Breast epithelium (tissue), 4 donors: ENCODE measurements at regions not wholly inside any gene's neighbourhood (a gene's known extent, or its start where the extent isn't known, plus 50 kb on each side); places are given as distances from the start of the nearest gene placed in this dataset.

ENCODE experiments used
- DNase-seq, 2 donors: peaks; one replicate each; pipeline ENCODE4 v3.0.0-alpha.2; 2019; ENCODE audit warnings: low spot score in 2 of 2
- H3K27ac ChIP-seq, 2 donors: fragments of 200-600 bp; sonication (generic) in 1 of 2; one replicate each; pipeline ENCODE4 v1.5.1; 2016 to 2019; ENCODE audit warnings: mild to moderate bottlenecking in 1 of 2
- H3K27me3 ChIP-seq, 2 donors: fragments of 200-600 bp; sonication (generic) in 1 of 2; one replicate each; pipeline versions ENCODE4 v1.5.1 to v1.6.0; 2017 to 2019; ENCODE audit warnings: control low read depth in 1 of 2, mild to moderate bottlenecking in 1 of 2
- H3K36me3 ChIP-seq: fragments of 200-600 bp; one replicate; pipeline ENCODE4 v1.5.1; 2019
- H3K4me1 ChIP-seq, 2 donors: fragments of 200-600 bp; sonication (generic); one replicate each; pipeline ENCODE4 v1.5.1; 2016 to 2019; ENCODE audit warnings: control low read depth in 1 of 2
- H3K4me3 ChIP-seq, 3 donors: fragments of 200-600 bp; sonication (generic); 1 replicate in 2 of 3; 2 replicates in 1 of 3; pipeline ENCODE4 v1.5.1; 2016 to 2019; ENCODE audit warnings: mild to moderate bottlenecking in 3 of 3, moderate library complexity in 2 of 3
- H3K9me3 ChIP-seq, 2 donors: fragments of 200-600 bp; sonication (generic) in 1 of 2; one replicate each; pipeline ENCODE4 v1.5.1; 2016 to 2019; ENCODE audit warnings: control low read depth in 1 of 2
- CTCF ChIP-seq, 3 donors: fragments of 450-650 bp; IDR thresholded peaks; one replicate each; pipeline ENCODE4 v1.5.1; 2016 to 2017; ENCODE audit warnings: antibody characterized with exemption in 3 of 3, mild to moderate bottlenecking in 3 of 3, moderate library complexity in 3 of 3
- POLR2A ChIP-seq: fragments of 450-650 bp; IDR thresholded peaks from one replicate; pipeline ENCODE4 v1.6.1; 2016; ENCODE audit warnings: antibody characterized with exemption, mild to moderate bottlenecking, moderate library complexity
- POLR2AphosphoS5 ChIP-seq, 3 donors: sonication (generic); formaldehyde crosslinking; IDR thresholded peaks; one replicate each; pipeline ENCODE4 v1.6.1; 2017; ENCODE audit warnings: antibody characterized with exemption in 3 of 3
- intact Hi-C: fragments of 100-400 bp; cut with DNase I; formaldehyde crosslinking; loops from one replicate; pipeline ENCODE4 v1.15.1; 2023; ENCODE audit warnings: low total_unique reads

- Histone ChIP-seq H3K36me3 (no peaks in the 10 kb centered on the region), H3K4me3 (no peak overlapping the region), H3K4me1 (no peaks in the 10 kb centered on the region), H3K27ac (no peak overlapping the region), H3K9me3 (no peaks in the 10 kb centered on the region), H3K27me3 (no peaks in the 10 kb centered on the region)
- TF ChIP-seq POLR2A (no peak), POLR2AphosphoS5 (IDR thresholded peaks at IDR 0.05) (no peak), CTCF (IDR thresholded peaks at IDR 0.05) (no peak)
- intact Hi-C loops: no loop called here
- no peak for DNase-seq
Observed at GRCh38 chr7:84879570-84880325, 307.1 kb downstream of the SEMA3D start.

- no peak overlapping the region for H3K4me3 ChIP-seq
- no peaks in the 10 kb centered on the region for H3K4me1 ChIP-seq
- H3K9me3 ChIP-seq: no peaks in the 10 kb centered on the region
- DNase-seq: no peak
- H3K27ac ChIP-seq: no peak overlapping the region
- no peak for TF ChIP-seq POLR2A
- TF ChIP-seq CTCF (IDR thresholded peaks at IDR 0.05): no peak
- TF ChIP-seq POLR2AphosphoS5 (IDR thresholded peaks at IDR 0.05): no peak
- intact Hi-C loops: no loop called here
- H3K27me3 ChIP-seq: no peaks in the 10 kb centered on the region
- no peaks in the 10 kb centered on the region for H3K36me3 ChIP-seq
Observed at GRCh38 chr7:84877943-84878570, 308.8 kb downstream of the SEMA3D start.

GRCh38 chr7:84876061-84876821 lies 310.6 kb downstream of the SEMA3D start:
- intact Hi-C loops: no loop called here
- Histone ChIP-seq H3K4me1 (no peaks in the 10 kb centered on the region), H3K9me3 (no peaks in the 10 kb centered on the region)

GRCh38 chr7:84865560-84865959 lies 321.3 kb downstream of the SEMA3D start:
- no peaks in the 10 kb centered on the region for H3K36me3 ChIP-seq
- H3K27me3 ChIP-seq: no peaks in the 10 kb centered on the region
- DNase-seq: no peak
- H3K27ac ChIP-seq: no peak overlapping the region
- no peak overlapping the region for H3K4me3 ChIP-seq
- TF ChIP-seq CTCF (IDR thresholded peaks at IDR 0.05) (no peak), POLR2AphosphoS5 (IDR thresholded peaks at IDR 0.05) (no peak), POLR2A (no peak)
- no peaks in the 10 kb centered on the region for H3K9me3 ChIP-seq
- H3K4me1 ChIP-seq: no peaks in the 10 kb centered on the region
- intact Hi-C loops: no loop called here

More at GRCh38 chr7:84876061-84876821, 310.6 kb downstream of the SEMA3D start:
- H3K4me3 ChIP-seq: no peak overlapping the region
- TF ChIP-seq CTCF (IDR thresholded peaks at IDR 0.05): no peak
- TF ChIP-seq POLR2AphosphoS5 (IDR thresholded peaks at IDR 0.05): no peak
- TF ChIP-seq POLR2A: no peak
- H3K27me3 ChIP-seq: no peaks in the 10 kb centered on the region
- no peak for DNase-seq
- no peak overlapping the region for H3K27ac ChIP-seq
- H3K36me3 ChIP-seq: no peaks in the 10 kb centered on the region

GRCh38 chr7:84857336-84857735 lies 329.5 kb downstream of the SEMA3D start:
- Histone ChIP-seq H3K9me3 (no peaks in the 10 kb centered on the region), H3K4me1 (no peaks in the 10 kb centered on the region), H3K27me3 (no peaks in the 10 kb centered on the region), H3K36me3 (no peaks in the 10 kb centered on the region), H3K27ac (no peak overlapping the region), H3K4me3 (no peak overlapping the region)
- intact Hi-C loops: no loop called here
- DNase-seq: no peak
- TF ChIP-seq CTCF (IDR thresholded peaks at IDR 0.05): no peak
- no peak for TF ChIP-seq POLR2A
- no peak for TF ChIP-seq POLR2AphosphoS5 (IDR thresholded peaks at IDR 0.05)
